ENCODE measurements at regions not wholly inside any gene's neighbourhood (a gene's known extent, or its start where the extent isn't known, plus 50 kb on each side); places are given as distances from the start of the nearest gene placed in this dataset.

- no peak for TF ChIP-seq CTCF (IDR thresholded peaks at IDR 0.05; ENCODE audit: poor library complexity)
- TF ChIP-seq EZH2 (IDR thresholded peaks at IDR 0.05; ENCODE audit: borderline replicate concordance) = no peak
Measured at GRCh38 chr6:91827151-91827550, 1240.3 kb upstream of the MAP3K7 start.

Data from hepatocyte (in vitro differentiated cells).